ENCODE measurements at regions not wholly inside any gene's neighbourhood (a gene's known extent, or its start where the extent isn't known, plus 50 kb on each side); places are given as distances from the start of the nearest gene placed in this dataset.
"Not testable (repeated sequence)": the region's sequence is repeated elsewhere in the genome, so short reads cannot be mapped to it uniquely, and the experiment has no call there.

DNA sequence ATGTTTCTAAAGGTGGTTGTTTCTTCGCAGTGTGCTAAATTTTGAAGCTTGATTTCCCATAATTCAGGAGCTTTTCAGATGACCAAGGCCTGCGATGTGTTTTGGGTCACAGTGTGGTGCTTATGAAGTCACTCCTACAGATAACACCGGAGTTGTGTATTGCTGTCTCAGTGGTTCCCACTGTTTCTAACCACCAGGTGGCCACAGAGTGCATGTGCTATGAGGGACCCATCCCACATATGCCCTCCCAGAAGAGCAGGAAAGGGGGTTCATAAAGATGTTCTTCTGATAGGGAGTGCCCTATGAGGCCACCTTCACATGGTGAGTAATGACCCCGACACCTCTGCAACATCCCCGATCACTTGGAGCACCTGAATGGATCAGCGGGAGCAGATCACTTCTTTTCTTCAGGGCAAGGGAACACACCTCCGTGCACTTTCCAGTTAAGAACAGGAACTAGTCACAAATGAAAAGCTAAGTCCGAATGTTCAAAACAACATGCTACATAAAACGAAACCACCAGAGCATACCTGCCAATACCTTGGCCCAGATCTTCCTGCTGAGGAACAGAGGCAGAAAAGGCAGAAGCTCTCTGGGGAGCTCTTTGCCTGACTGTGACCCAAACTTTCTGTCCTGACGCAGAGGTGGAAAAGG is 262.1 kb downstream of the FAM72C start:
- TF ChIP-seq CTCF (IDR thresholded peaks at IDR 0.05), result peak in 3 of 6 experiments; percentile 17 to 40 (median 23)
- not testable (repeated sequence) for TF ChIP-seq POLR2A (IDR thresholded peaks at IDR 0.05)
